ENCODE measurements at regions not wholly inside any gene's neighbourhood (a gene's known extent, or its start where the extent isn't known, plus 50 kb on each side); places are given as distances from the start of the nearest gene placed in this dataset.
A peak's percentile ranks its signal among the peaks of the same experiment; 100 is the strongest.

DNA sequence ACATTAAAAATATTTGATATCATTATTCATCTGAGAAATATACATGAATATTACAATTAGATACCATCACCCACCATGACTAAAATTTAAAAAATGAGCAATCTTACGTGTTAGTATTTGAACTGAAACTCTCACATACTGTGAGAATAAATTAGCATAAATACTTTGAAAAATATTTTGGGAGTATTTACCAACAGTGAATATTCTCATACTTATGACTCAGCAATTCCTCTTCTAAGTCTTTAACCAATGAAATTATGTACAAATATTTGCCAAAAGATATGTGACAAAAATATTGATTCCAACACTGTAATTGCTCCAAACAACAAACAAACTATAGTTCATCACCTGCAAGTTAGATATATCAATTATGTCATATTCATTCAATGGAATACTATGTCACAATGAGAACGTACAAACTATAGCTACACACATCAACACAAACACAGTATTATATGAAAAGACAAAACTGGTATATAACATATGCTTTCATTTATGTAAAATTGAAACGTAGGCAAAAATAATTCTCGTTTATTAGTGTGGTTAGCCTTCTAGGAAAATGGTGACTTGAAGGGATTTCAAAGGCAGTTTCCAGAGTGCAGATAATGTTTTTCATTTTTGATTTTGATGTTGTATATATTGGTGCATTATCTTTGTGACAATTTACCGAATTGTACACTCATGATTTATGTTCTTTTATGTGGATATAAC is 742.2 kb downstream of the SLC16A7 start:
- DNase-seq (ENCODE audit: low read depth) = no peak
- TF ChIP-seq, protein P1, sequence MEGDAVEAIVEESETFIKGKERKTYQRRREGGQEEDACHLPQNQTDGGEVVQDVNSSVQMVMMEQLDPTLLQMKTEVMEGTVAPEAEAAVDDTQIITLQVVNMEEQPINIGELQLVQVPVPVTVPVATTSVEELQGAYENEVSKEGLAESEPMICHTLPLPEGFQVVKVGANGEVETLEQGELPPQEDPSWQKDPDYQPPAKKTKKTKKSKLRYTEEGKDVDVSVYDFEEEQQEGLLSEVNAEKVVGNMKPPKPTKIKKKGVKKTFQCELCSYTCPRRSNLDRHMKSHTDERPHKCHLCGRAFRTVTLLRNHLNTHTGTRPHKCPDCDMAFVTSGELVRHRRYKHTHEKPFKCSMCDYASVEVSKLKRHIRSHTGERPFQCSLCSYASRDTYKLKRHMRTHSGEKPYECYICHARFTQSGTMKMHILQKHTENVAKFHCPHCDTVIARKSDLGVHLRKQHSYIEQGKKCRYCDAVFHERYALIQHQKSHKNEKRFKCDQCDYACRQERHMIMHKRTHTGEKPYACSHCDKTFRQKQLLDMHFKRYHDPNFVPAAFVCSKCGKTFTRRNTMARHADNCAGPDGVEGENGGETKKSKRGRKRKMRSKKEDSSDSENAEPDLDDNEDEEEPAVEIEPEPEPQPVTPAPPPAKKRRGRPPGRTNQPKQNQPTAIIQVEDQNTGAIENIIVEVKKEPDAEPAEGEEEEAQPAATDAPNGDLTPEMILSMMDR (conservative IDR thresholded peaks at IDR 0.05; ENCODE audit: low read length) = no peak
- H3K4me3 ChIP-seq (ENCODE audit: low read length) = no peak overlapping the region

- H3K4me3 ChIP-seq (ENCODE audit: low read length) = no peak overlapping the region
- DNase-seq (ENCODE audit: low read depth) = no peak
- TF ChIP-seq, protein P1 (conservative IDR thresholded peaks at IDR 0.05; ENCODE audit: low read length) = no peak
Measured at GRCh38 chr12:60345442-60345841, 749.6 kb downstream of the SLC16A7 start.

DNA sequence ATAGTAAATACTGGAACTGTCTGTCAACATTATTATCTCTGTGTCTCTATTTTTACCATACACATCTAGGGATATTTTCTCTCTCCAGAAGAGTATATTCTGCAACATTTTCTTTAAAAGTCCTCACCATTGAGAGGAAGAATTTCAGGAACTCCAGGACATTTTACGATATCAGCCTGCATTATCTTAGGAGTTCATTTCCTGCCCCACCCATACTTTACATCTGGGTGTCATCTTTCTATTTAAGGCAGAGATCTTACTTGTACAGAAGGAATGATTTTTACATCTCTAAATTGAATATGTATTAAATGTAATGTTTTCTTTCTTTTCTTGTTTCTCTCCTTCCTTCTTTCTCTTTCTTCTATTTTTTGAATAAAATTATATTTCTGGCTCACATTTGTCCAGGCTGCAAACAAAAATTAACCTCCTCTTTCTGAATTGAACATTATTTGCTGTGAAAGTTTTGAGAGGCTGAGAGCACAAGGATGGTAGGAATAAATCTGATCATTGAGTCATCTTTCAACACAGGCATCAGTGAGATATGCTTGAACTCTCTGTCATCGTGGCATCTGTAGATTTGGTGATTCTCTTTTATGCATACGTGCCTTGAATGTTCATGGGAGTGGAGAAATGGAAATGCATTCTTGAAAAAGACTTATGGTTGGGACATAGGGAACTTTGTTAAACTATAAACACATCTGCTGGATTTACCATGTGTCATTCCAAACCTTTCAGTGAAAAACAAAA is 753.6 kb downstream of the SLC16A7 start:
- H3K4me3 ChIP-seq (ENCODE audit: low read length) = no peak overlapping the region
- TF ChIP-seq, protein P1 (conservative IDR thresholded peaks at IDR 0.05; ENCODE audit: low read length) = no peak
- no peak for DNase-seq (ENCODE audit: low read depth)

DNA sequence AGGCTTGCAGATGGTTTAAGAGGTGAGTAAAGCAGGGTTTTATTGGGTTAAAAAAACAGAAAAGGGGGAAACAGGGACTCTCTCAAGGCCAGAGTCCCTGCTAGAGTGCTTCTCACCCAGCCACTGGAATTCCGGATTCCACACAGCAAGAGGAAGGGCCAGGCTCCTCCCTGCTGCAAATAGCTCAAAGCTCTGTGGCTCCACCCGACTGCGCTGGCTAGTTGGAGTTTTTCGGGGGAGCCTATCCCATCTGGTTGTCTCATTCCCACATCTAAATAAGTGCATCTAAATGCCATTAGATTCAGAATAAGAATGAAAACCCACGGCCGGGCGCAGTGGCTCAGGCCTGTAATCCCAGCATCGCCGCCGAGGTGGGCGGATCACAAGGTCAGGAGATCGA is 791.5 kb downstream of the SLC16A7 start:
- H3K4me3 ChIP-seq (ENCODE audit: low read length) = no peak overlapping the region
- TF ChIP-seq, protein P1 (conservative IDR thresholded peaks at IDR 0.05; ENCODE audit: low read length) = no peak
- DNase-seq (ENCODE audit: low read depth) = no peak

DNA sequence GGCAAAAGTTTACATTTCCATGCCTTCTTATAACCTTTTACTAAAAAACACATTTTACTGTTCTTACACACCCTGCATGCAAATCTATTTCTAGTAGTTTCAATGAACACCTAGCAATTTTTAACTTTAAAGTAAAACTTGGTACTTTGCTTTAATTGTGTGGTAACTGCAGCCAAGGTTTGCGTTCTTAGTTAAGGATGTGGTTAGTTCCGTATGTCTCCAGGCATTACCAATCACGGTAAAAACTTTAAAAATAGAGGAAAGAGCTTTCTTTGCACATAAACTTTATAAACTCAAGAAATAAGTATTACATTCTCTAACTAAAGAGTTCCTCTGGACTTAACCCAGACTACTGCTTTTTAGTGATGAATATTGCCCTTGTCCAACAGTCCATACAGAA is 795.2 kb downstream of the SLC16A7 start:
- peak; percentile 3 for DNase-seq (ENCODE audit: low read depth)
- H3K4me3 ChIP-seq (ENCODE audit: low read length) = no peak overlapping the region
- TF ChIP-seq, protein P1 (conservative IDR thresholded peaks at IDR 0.05; ENCODE audit: low read length) = no peak

DNA sequence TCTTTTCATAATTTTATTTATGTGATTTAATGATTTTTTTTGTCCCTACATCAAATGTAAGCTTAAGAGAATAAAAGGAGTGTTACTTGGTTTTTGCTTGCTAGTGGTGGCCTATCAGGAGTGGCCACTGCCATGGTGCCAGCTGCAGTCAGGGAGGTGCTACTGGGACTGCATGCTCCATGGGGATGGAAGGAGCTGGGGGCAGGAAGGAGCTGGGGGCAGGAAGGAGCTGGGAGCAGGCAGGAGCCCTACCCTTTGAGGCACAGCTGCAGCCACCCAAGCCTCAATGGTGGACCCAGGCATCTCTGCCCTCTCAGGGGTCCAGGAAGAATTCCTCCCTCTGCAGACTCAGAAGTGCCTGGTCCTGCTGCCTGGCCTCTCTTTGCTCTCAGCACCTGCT is 796.0 kb downstream of the SLC16A7 start:
- DNase-seq (ENCODE audit: low read depth) = no peak
- no peak overlapping the region for H3K4me3 ChIP-seq (ENCODE audit: low read length)
- TF ChIP-seq, protein P1 (conservative IDR thresholded peaks at IDR 0.05; ENCODE audit: low read length) = no peak

DNA sequence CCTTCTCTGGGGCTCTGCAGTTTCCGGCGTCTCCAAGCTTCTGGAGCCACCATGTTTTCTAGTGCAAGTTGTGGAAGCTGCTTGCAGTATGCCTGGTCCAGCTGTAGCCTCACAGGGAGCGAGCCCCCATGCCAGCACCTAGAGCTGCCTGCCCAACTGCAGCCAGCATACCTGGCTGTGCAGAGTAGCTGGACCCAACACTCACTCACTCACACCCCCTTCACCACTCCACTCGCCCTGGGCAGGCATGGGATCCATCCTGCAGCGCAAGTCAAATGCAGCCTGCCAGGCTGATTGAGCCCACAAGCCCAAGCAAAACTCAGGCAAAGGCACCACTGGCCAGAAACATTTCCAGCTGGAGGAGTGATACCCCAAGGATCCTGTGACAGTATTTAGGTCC is 797.3 kb downstream of the SLC16A7 start:
- TF ChIP-seq, protein P1 (conservative IDR thresholded peaks at IDR 0.05; ENCODE audit: low read length) = no peak
- no peak for DNase-seq (ENCODE audit: low read depth)
- no peak overlapping the region for H3K4me3 ChIP-seq (ENCODE audit: low read length)
